OCI-LY1 (cell line): ENCODE measurements at regions not wholly inside any gene's neighbourhood (a gene's known extent, or its start where the extent isn't known, plus 50 kb on each side); places are given as distances from the start of the nearest gene placed in this dataset.

Experiments
- H2AFZ ChIP-seq: fragments of 200-600 bp; sonication (generic), shearing (Covaris generic); 2 replicates; pipeline ENCODE4 v1.6.0; 2014; ENCODE audit warnings: antibody characterized with exemption, mild to moderate bottlenecking, low read length
- H3F3A ChIP-seq: fragments of 200-600 bp; sonication (generic), shearing (Covaris generic); 2 replicates; pipeline ENCODE4 v1.6.0; 2014; ENCODE audit warnings: mild to moderate bottlenecking, antibody characterized with exemption, low read length, moderate library complexity; ENCODE audit not compliant: insufficient read depth
- H3K27ac ChIP-seq: fragments of 200-600 bp; sonication (generic); 2 replicates; pipeline ENCODE4 v1.5.1; 2014; ENCODE audit warnings: low read length, mixed run types, mild to moderate bottlenecking, low read depth; ENCODE audit not compliant: poor library complexity, severe bottlenecking
- H3K27me3 ChIP-seq: fragments of 200-600 bp; sonication (generic); 2 replicates; pipeline ENCODE4 v1.6.0; 2014; ENCODE audit warnings: antibody characterized with exemption, mild to moderate bottlenecking, low read length, moderate library complexity; ENCODE audit not compliant: insufficient read depth
- H3K36me3 ChIP-seq: fragments of 200-600 bp; sonication (generic); 2 replicates; pipeline ENCODE4 v1.6.1; 2014; ENCODE audit warnings: mild to moderate bottlenecking, antibody characterized with exemption, low read length, moderate library complexity, mixed read lengths; ENCODE audit not compliant: insufficient read depth
- H3K4me1 ChIP-seq: fragments of 200-600 bp; sonication (generic); 2 replicates; pipeline ENCODE4 v1.5.1; 2014; ENCODE audit warnings: mild to moderate bottlenecking, low read length, moderate library complexity; ENCODE audit not compliant: insufficient read depth, severe bottlenecking
- H3K4me2 ChIP-seq: fragments of 200-600 bp; sonication (generic), shearing (Covaris generic); 2 replicates; pipeline ENCODE4 v1.6.1; 2014; ENCODE audit warnings: low read length
- H3K4me3 ChIP-seq: fragments of 200-600 bp; sonication (generic); 2 replicates; pipeline ENCODE4 v1.5.1; 2014; ENCODE audit warnings: low read length, low read depth, mild to moderate bottlenecking, mixed read lengths; ENCODE audit not compliant: poor library complexity, severe bottlenecking
- H3K79me2 ChIP-seq: fragments of 200-600 bp; shearing (Covaris generic); 2 replicates; pipeline ENCODE4 v1.6.1; 2016; ENCODE audit warnings: mixed run types, low read length, mixed read lengths; ENCODE audit not compliant: insufficient read depth
- H3K9ac ChIP-seq: fragments of 200-600 bp; sonication (generic), shearing (Covaris generic); 2 replicates; pipeline ENCODE4 v1.6.1; 2014; ENCODE audit warnings: mild to moderate bottlenecking, low read length, mixed read lengths
- H3K9me2 ChIP-seq: fragments of 200-600 bp; sonication (generic), shearing (Covaris generic); 2 replicates; pipeline ENCODE4 v1.6.1; 2014; ENCODE audit warnings: low read depth, mild to moderate bottlenecking, low read length, mixed read lengths
- H3K9me3 ChIP-seq: fragments of 200-600 bp; shearing (Covaris generic); 2 replicates; pipeline ENCODE4 v1.6.1; 2014; ENCODE audit warnings: low read length, mixed read lengths
- H4K20me1 ChIP-seq: fragments of 200-600 bp; sonication (generic), shearing (Covaris generic); 2 replicates; pipeline ENCODE4 v1.6.0; 2016; ENCODE audit warnings: mild to moderate bottlenecking, low read length; ENCODE audit not compliant: insufficient read depth
- CTCF ChIP-seq: fragments of 200-600 bp; sonication (generic), shearing (Covaris generic); IDR thresholded peaks from 2 replicates; pipeline ENCODE4 v1.5.1; 2017; ENCODE audit warnings: mild to moderate bottlenecking, antibody characterized with exemption, low read length, moderate library complexity, mixed read lengths
- EZH2 ChIP-seq: fragments of 200-600 bp; sonication (generic), shearing (Covaris generic); IDR thresholded peaks from 2 replicates; pipeline ENCODE4 v1.8.0; 2017; ENCODE audit warnings: borderline replicate concordance, mixed run types, mild to moderate bottlenecking, antibody characterized with exemption, low read length, moderate library complexity, mixed read lengths

DNA sequence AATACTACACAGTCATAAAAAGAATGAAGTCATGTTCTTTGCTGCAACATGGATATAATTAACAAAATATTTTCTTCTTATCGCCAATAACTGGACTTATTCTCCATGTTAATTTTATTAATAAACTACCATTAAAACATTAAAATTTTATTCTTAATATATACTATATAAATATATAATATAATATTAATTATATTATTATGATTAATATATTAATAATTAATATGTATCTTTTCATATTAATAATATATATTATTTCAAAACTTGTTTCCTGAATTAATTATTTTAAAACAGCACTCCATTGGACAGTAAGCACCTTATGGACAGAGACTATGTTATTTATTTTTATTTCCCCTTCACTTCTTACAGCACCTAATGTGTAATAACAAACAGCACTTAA, 182.8 kb downstream of the ARL4A start:
- no peaks in the 10 kb centered on the region for H3F3A ChIP-seq
- no peaks in the 10 kb centered on the region for H4K20me1 ChIP-seq
- TF ChIP-seq EZH2 = no peak
- no peak overlapping the region for H3K4me3 ChIP-seq
- no peak overlapping the region for H2AFZ ChIP-seq
- H3K4me2 ChIP-seq = no peak overlapping the region
- no peak overlapping the region for H3K9ac ChIP-seq
- no peaks in the 10 kb centered on the region for H3K79me2 ChIP-seq
- H3K4me1 ChIP-seq = no peaks in the 10 kb centered on the region
- H3K9me3 ChIP-seq = no peaks in the 10 kb centered on the region
- no peaks in the 10 kb centered on the region for H3K9me2 ChIP-seq
- H3K27ac ChIP-seq = no peak overlapping the region
- no peaks in the 10 kb centered on the region for H3K36me3 ChIP-seq
- no peaks in the 10 kb centered on the region for H3K27me3 ChIP-seq

- H3K9ac ChIP-seq = no peak overlapping the region
- no peak overlapping the region for H3K4me2 ChIP-seq
- H3K9me3 ChIP-seq = no peaks in the 10 kb centered on the region
- H3K4me3 ChIP-seq = no peak overlapping the region
- TF ChIP-seq CTCF (no peak), EZH2 (no peak)
- no peaks in the 10 kb centered on the region for H4K20me1 ChIP-seq
- H2AFZ ChIP-seq = no peak overlapping the region
- no peaks in the 10 kb centered on the region for H3K36me3 ChIP-seq
- no peaks in the 10 kb centered on the region for H3F3A ChIP-seq
- no peaks in the 10 kb centered on the region for H3K9me2 ChIP-seq
- no peaks in the 10 kb centered on the region for H3K79me2 ChIP-seq
- H3K27ac ChIP-seq = no peak overlapping the region
- no peaks in the 10 kb centered on the region for H3K4me1 ChIP-seq
- H3K27me3 ChIP-seq = no peaks in the 10 kb centered on the region
These were observed 185.1 kb downstream of the ARL4A start for GRCh38 chr7:12872487-12872886.

DNA sequence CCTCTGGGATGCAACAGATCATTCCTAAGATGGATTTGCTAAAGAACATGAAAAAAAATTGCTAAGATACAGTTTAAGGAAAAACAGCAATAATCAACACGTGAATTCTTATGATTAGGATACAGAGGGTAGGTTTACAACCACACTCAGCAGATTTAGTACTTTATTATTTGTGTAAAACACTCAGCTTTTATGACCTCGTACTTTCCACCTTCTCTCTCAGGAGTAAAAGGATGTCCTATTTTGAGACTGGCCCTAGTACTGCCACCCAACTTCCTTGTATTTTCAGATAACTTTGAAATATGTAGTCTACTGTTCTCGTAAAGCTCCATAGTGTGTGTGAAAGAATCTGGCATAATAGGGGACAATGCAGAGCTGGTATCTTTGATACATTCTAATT, 186.1 kb downstream of the ARL4A start:
- Histone ChIP-seq H3K79me2 (no peaks in the 10 kb centered on the region), H3K27me3 (no peaks in the 10 kb centered on the region), H3K9ac (no peak overlapping the region), H4K20me1 (no peaks in the 10 kb centered on the region), H3K9me3 (no peaks in the 10 kb centered on the region), H3K4me1 (no peaks in the 10 kb centered on the region), H3K27ac (no peak overlapping the region), H3K4me2 (no peak overlapping the region), H3F3A (no peaks in the 10 kb centered on the region), H3K9me2 (no peaks in the 10 kb centered on the region), H2AFZ (no peak overlapping the region), H3K36me3 (no peaks in the 10 kb centered on the region), H3K4me3 (no peak overlapping the region)
- TF ChIP-seq CTCF = no peak
- no peak for TF ChIP-seq EZH2

- H3K27me3 ChIP-seq = no peaks in the 10 kb centered on the region
- no peak overlapping the region for H2AFZ ChIP-seq
- no peaks in the 10 kb centered on the region for H3K9me2 ChIP-seq
- H3K4me2 ChIP-seq = no peak overlapping the region
- no peaks in the 10 kb centered on the region for H3K79me2 ChIP-seq
- H3K9ac ChIP-seq = no peak overlapping the region
- no peaks in the 10 kb centered on the region for H3K36me3 ChIP-seq
- no peak for TF ChIP-seq EZH2
- TF ChIP-seq CTCF = no peak
- H3K27ac ChIP-seq = no peak overlapping the region
- no peaks in the 10 kb centered on the region for H3K4me1 ChIP-seq
- H3F3A ChIP-seq = no peaks in the 10 kb centered on the region
- H3K9me3 ChIP-seq = no peaks in the 10 kb centered on the region
- no peaks in the 10 kb centered on the region for H4K20me1 ChIP-seq
- H3K4me3 ChIP-seq = no peak overlapping the region
These were observed 191.7 kb downstream of the ARL4A start for GRCh38 chr7:12879139-12879538.
